ENCODE measurements at regions not wholly inside any gene's neighbourhood (a gene's known extent, or its start where the extent isn't known, plus 50 kb on each side); places are given as distances from the start of the nearest gene placed in this dataset.

- ChIA-PET POLR2A (ENCODE audit: unreplicated experiment) (no interaction called here), CTCF (no interaction called here)
- no peak for TF ChIP-seq CTCF (conservative IDR thresholded peaks at IDR 0.05)
- TF ChIP-seq EZH2 (IDR thresholded peaks at IDR 0.05; ENCODE audit: low read depth) = no peak
These were observed 104.6 kb upstream of the CACNA2D1 start for GRCh38 chr7:82548141-82548688.

GRCh38 chr7:82542665-82543064, 99.1 kb upstream of the CACNA2D1 start:
- no peaks in the 10 kb centered on the region for H3K9me3 ChIP-seq (ENCODE audit: insufficient read depth, low read depth)
- no peak for DNase-seq
- BruUV-seq (replicated peaks) = no TSS peak
- no peak overlapping the region for H2AFZ ChIP-seq
- H3K79me2 ChIP-seq (ENCODE audit: low read depth) = no peaks in the 10 kb centered on the region
- H3K36me3 ChIP-seq (ENCODE audit: low read depth) = no peaks in the 10 kb centered on the region
- H3K4me1 ChIP-seq (replicated peaks; ENCODE audit: insufficient read depth) = no peaks in the 10 kb centered on the region
- no peaks in the 10 kb centered on the region for H3K9me2 ChIP-seq (ENCODE audit: insufficient read depth)
- H4K20me1 ChIP-seq (ENCODE audit: insufficient read depth) = no peaks in the 10 kb centered on the region
- TF ChIP-seq EZH2 (IDR thresholded peaks at IDR 0.05; ENCODE audit: low read depth) (no peak), CTCF (conservative IDR thresholded peaks at IDR 0.05) (no peak)
- CTCF ChIA-PET = no interaction called here
- no peaks in the 10 kb centered on the region for H3K27me3 ChIP-seq (ENCODE audit: insufficient read depth, low read depth)
- H3K27ac ChIP-seq = no peak overlapping the region
- intact Hi-C loops (cut with micrococcal nuclease; ENCODE audit: unreplicated experiment) = no loop called here
- H3K4me3 ChIP-seq = no peak overlapping the region
- H3F3A ChIP-seq (ENCODE audit: insufficient read depth, low read depth) = no peaks in the 10 kb centered on the region
- POLR2A ChIA-PET (ENCODE audit: unreplicated experiment) = interaction anchor here (0.6 kb wide), 1 partner anchor 12 kb away, joined by 14 read pairs; no protein-coding TSS in a partner anchor
- H3K4me2 ChIP-seq = no peak overlapping the region

More at GRCh38 chr7:82548141-82548688, 104.6 kb upstream of the CACNA2D1 start:
- Histone ChIP-seq H3K27ac (no peak overlapping the region), H3K79me2 (ENCODE audit: low read depth) (no peaks in the 10 kb centered on the region), H3K4me1 (replicated peaks; ENCODE audit: insufficient read depth) (no peaks in the 10 kb centered on the region), H3K27me3 (ENCODE audit: insufficient read depth, low read depth) (no peaks in the 10 kb centered on the region), H3K36me3 (ENCODE audit: low read depth) (no peaks in the 10 kb centered on the region), H3F3A (ENCODE audit: insufficient read depth, low read depth) (no peaks in the 10 kb centered on the region), H3K9me2 (ENCODE audit: insufficient read depth) (no peaks in the 10 kb centered on the region), H3K9me3 (ENCODE audit: insufficient read depth, low read depth) (no peaks in the 10 kb centered on the region), H3K4me2 (no peak overlapping the region), H3K4me3 (no peak overlapping the region), H2AFZ (no peak overlapping the region), H4K20me1 (ENCODE audit: insufficient read depth) (no peaks in the 10 kb centered on the region)
- no TSS peak for BruUV-seq (replicated peaks)
- intact Hi-C loops (cut with micrococcal nuclease; ENCODE audit: unreplicated experiment) = no loop called here
- no peak for DNase-seq

GRCh38 chr7:82539969-82540368, 96.4 kb upstream of the CACNA2D1 start:
- Histone ChIP-seq H3K4me1 (replicated peaks; ENCODE audit: insufficient read depth) (no peaks in the 10 kb centered on the region), H3K9me2 (ENCODE audit: insufficient read depth) (no peaks in the 10 kb centered on the region), H3F3A (ENCODE audit: insufficient read depth, low read depth) (no peaks in the 10 kb centered on the region), H3K9me3 (ENCODE audit: insufficient read depth, low read depth) (peaks cover 5% of the 10 kb centered on the region; the same call in 1 of the 2 replicates), H3K79me2 (ENCODE audit: low read depth) (no peaks in the 10 kb centered on the region), H4K20me1 (ENCODE audit: insufficient read depth) (no peaks in the 10 kb centered on the region), H3K4me3 (no peak overlapping the region), H3K27ac (no peak overlapping the region), H3K4me2 (no peak overlapping the region), H3K27me3 (ENCODE audit: insufficient read depth, low read depth) (no peaks in the 10 kb centered on the region), H3K36me3 (ENCODE audit: low read depth) (no peaks in the 10 kb centered on the region), H2AFZ (no peak overlapping the region)
- no peak for DNase-seq
- intact Hi-C loops (cut with micrococcal nuclease; ENCODE audit: unreplicated experiment) = loop anchor here (1.0 kb wide), 1 partner anchor 11 kb away; no protein-coding TSS in a partner anchor
- ChIA-PET POLR2A (ENCODE audit: unreplicated experiment) (no interaction called here), CTCF (no interaction called here)
- no TSS peak for BruUV-seq (replicated peaks)
- TF ChIP-seq CTCF (conservative IDR thresholded peaks at IDR 0.05) (no peak), EZH2 (IDR thresholded peaks at IDR 0.05; ENCODE audit: low read depth) (no peak)

Measured in PC-9 (cell line).